ENCODE measurements at regions not wholly inside any gene's neighbourhood (a gene's known extent, or its start where the extent isn't known, plus 50 kb on each side); places are given as distances from the start of the nearest gene placed in this dataset.

- no peak for TF ChIP-seq CTCF (IDR thresholded peaks at IDR 0.05)
- TF ChIP-seq POLR2A (IDR thresholded peaks at IDR 0.05), result no peak
These were observed 111.0 kb upstream of the FRMD4B start for GRCh38 chr3:69496856-69497255.

All from testis (tissue), 2 donors.